Lower leg skin (tissue), 3 donors: ENCODE measurements at regions not wholly inside any gene's neighbourhood (a gene's known extent, or its start where the extent isn't known, plus 50 kb on each side); places are given as distances from the start of the nearest gene placed in this dataset.

Experiments
- POLR2A ChIP-seq, 2 donors: fragments of 450-650 bp; IDR thresholded peaks; one replicate each; pipeline ENCODE4 v1.6.1; 2016 to 2017; ENCODE audit warnings: antibody characterized with exemption in 2 of 2, mild to moderate bottlenecking in 1 of 2, moderate library complexity in 1 of 2
- TF ChIP-seq, protein P1 (sequence below), 3 donors: fragments of 450-650 bp; IDR thresholded peaks; one replicate each; pipeline ENCODE4 v1.5.1; 2016; ENCODE audit warnings: antibody characterized with exemption in 3 of 3, mild to moderate bottlenecking in 3 of 3, moderate library complexity in 2 of 3

DNA sequence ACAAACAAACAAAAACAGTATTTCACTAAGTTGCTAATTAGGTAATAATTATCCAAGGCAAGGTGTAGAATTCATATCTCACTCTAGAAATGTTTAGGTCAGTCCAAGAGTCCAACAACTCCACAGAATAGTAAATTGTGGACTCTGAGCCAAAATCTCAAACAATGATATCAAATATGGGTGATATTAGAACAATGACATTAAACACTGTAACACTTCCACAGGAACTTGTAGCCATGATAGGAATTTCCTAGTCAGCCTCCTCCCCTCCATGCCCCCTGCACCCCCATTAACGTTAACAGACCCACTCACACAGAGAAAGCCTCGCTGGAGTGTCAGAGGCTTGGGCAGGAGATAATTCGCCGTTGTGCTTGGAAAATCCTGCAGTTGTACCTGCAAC is 305.0 kb upstream of the PIK3R1 start:
- TF ChIP-seq, protein P1, sequence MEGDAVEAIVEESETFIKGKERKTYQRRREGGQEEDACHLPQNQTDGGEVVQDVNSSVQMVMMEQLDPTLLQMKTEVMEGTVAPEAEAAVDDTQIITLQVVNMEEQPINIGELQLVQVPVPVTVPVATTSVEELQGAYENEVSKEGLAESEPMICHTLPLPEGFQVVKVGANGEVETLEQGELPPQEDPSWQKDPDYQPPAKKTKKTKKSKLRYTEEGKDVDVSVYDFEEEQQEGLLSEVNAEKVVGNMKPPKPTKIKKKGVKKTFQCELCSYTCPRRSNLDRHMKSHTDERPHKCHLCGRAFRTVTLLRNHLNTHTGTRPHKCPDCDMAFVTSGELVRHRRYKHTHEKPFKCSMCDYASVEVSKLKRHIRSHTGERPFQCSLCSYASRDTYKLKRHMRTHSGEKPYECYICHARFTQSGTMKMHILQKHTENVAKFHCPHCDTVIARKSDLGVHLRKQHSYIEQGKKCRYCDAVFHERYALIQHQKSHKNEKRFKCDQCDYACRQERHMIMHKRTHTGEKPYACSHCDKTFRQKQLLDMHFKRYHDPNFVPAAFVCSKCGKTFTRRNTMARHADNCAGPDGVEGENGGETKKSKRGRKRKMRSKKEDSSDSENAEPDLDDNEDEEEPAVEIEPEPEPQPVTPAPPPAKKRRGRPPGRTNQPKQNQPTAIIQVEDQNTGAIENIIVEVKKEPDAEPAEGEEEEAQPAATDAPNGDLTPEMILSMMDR (IDR thresholded peaks at IDR 0.05), result no peak
- TF ChIP-seq POLR2A (IDR thresholded peaks at IDR 0.05), result no peak
